IgD-negative memory B cell (primary cell): ENCODE measurements at regions not wholly inside any gene's neighbourhood (a gene's known extent, or its start where the extent isn't known, plus 50 kb on each side); places are given as distances from the start of the nearest gene placed in this dataset.

Source experiments
- H3K27ac Mint-ChIP-seq, 3 donors: one replicate each; pipeline ENCODE4 v1.8.0; 2020 to 2022; ENCODE audit warnings: mild to moderate bottlenecking in 3 of 3, mixed read lengths in 3 of 3, moderate library complexity in 1 of 3
- H3K27me3 Mint-ChIP-seq: one replicate; pipeline ENCODE4 v1.8.0; 2021; ENCODE audit warnings: mixed read lengths
- H3K36me3 Mint-ChIP-seq: one replicate; pipeline ENCODE4 v1.8.0; 2020; ENCODE audit warnings: mild to moderate bottlenecking, mixed read lengths
- H3K4me1 Mint-ChIP-seq, 3 donors: one replicate each; pipeline ENCODE4 v1.8.0; 2020 to 2022; ENCODE audit warnings: mixed read lengths in 3 of 3, mild to moderate bottlenecking in 1 of 3
- H3K4me3 Mint-ChIP-seq, 4 donors: one replicate each; pipeline ENCODE4 v1.8.0; 2020 to 2022; ENCODE audit warnings: mild to moderate bottlenecking in 4 of 4, mixed read lengths in 4 of 4, moderate library complexity in 3 of 4
- H3K9me3 Mint-ChIP-seq, 3 donors: one replicate each; pipeline ENCODE4 v1.8.0; 2020 to 2021; ENCODE audit warnings: mixed read lengths in 3 of 3, mild to moderate bottlenecking in 1 of 3

GRCh38 chr3:182392182-182392937, 400.9 kb upstream of the ATP11B start:
- no peaks in the 10 kb centered on the region for H3K4me1 Mint-ChIP-seq
- peaks cover 3% of the 10 kb centered on the region for H3K36me3 Mint-ChIP-seq
- no peak overlapping the region for H3K4me3 Mint-ChIP-seq
- no peaks in the 10 kb centered on the region for H3K27me3 Mint-ChIP-seq
- no peaks in the 10 kb centered on the region for H3K9me3 Mint-ChIP-seq
- no peak overlapping the region for H3K27ac Mint-ChIP-seq

DNA sequence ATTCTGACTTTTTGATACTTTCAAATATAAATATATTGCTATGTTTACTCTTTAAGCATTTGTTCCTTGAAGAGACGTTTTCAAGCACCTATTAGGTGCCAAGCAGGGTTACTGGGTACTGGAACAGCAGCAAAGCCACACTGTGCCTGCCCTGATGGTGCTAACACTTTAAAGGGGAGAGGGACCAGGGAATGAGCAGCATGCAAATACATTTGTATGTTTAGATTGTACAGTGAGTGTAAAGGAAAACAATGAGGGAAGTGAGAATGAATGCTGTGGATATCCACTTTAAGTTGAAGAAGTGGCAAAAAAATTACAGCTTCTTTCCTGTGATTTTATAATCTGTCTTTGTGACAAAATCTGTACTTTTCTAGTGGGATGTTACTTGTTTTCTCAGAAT, 400.2 kb upstream of the ATP11B start:
- no peaks in the 10 kb centered on the region for H3K27me3 Mint-ChIP-seq
- H3K9me3 Mint-ChIP-seq, result no peaks in the 10 kb centered on the region
- peaks cover 3% of the 10 kb centered on the region for H3K36me3 Mint-ChIP-seq
- no peak overlapping the region for H3K27ac Mint-ChIP-seq
- no peaks in the 10 kb centered on the region for H3K4me1 Mint-ChIP-seq
- H3K4me3 Mint-ChIP-seq, result no peak overlapping the region

GRCh38 chr3:182393830-182394367, 399.4 kb upstream of the ATP11B start:
- no peaks in the 10 kb centered on the region for H3K9me3 Mint-ChIP-seq

DNA sequence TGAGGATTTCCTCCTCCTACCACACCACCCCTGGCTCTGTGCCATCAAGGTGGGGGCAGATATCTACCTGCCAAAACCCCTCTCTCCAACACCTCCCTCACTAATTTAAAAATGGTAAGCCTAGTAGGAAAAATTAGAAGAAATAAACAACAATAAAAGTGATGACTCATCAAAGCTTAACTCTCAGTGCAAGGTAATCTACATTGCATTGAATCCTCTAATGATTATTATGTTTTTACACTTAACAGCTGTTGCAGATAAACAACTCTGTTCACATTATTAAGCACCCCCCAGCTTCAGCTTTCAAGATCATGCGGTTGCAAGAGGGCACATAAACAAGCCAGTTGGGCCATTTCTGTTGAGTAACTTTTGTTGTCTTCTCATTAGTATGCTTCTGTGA, 396.1 kb upstream of the ATP11B start:
- Mint-ChIP-seq H3K36me3 (no peaks in the 10 kb centered on the region), H3K27me3 (peaks cover 1% of the 10 kb centered on the region), H3K9me3 (peaks cover 0 to 3% (median 0%) of the 10 kb centered on the region in 3 donors), H3K4me1 (no peaks in the 10 kb centered on the region), H3K27ac (no peak overlapping the region), H3K4me3 (no peak overlapping the region)

More at GRCh38 chr3:182393830-182394367, 399.4 kb upstream of the ATP11B start:
- no peak overlapping the region for H3K4me3 Mint-ChIP-seq
- H3K4me1 Mint-ChIP-seq, result no peaks in the 10 kb centered on the region
- H3K27me3 Mint-ChIP-seq, result peaks cover under 1% of the 10 kb centered on the region
- H3K27ac Mint-ChIP-seq, result no peak overlapping the region
- peaks cover under 1% of the 10 kb centered on the region for H3K36me3 Mint-ChIP-seq

GRCh38 chr3:182399978-182400737, 393.1 kb upstream of the ATP11B start:
- no peak overlapping the region for H3K27ac Mint-ChIP-seq
- H3K9me3 Mint-ChIP-seq, result peaks cover 0 to 4% (median 0%) of the 10 kb centered on the region in 3 donors
- no peaks in the 10 kb centered on the region for H3K4me1 Mint-ChIP-seq
- no peaks in the 10 kb centered on the region for H3K36me3 Mint-ChIP-seq
- H3K27me3 Mint-ChIP-seq, result peaks cover 1% of the 10 kb centered on the region
- no peak overlapping the region for H3K4me3 Mint-ChIP-seq

- Mint-ChIP-seq H3K27me3 (peaks cover 3% of the 10 kb centered on the region), H3K36me3 (no peaks in the 10 kb centered on the region)
Observed at GRCh38 chr3:182400838-182401237, 392.5 kb upstream of the ATP11B start.

GRCh38 chr3:182404031-182404430, 389.3 kb upstream of the ATP11B start:
- Mint-ChIP-seq H3K27me3 (peaks cover 2% of the 10 kb centered on the region), H3K4me3 (no peak overlapping the region), H3K4me1 (no peaks in the 10 kb centered on the region), H3K36me3 (no peaks in the 10 kb centered on the region), H3K27ac (no peak overlapping the region), H3K9me3 (peaks cover 0 to 4% (median 0%) of the 10 kb centered on the region in 3 donors)

More at GRCh38 chr3:182400838-182401237, 392.5 kb upstream of the ATP11B start:
- Mint-ChIP-seq H3K27ac (no peak overlapping the region), H3K4me3 (no peak overlapping the region), H3K9me3 (peaks cover 0 to 4% (median 0%) of the 10 kb centered on the region in 3 donors), H3K4me1 (no peaks in the 10 kb centered on the region)

GRCh38 chr3:182405759-182406158, 387.5 kb upstream of the ATP11B start:
- no peak overlapping the region for H3K27ac Mint-ChIP-seq
- no peaks in the 10 kb centered on the region for H3K4me1 Mint-ChIP-seq
- no peak overlapping the region for H3K4me3 Mint-ChIP-seq
- H3K27me3 Mint-ChIP-seq, result peaks cover 2% of the 10 kb centered on the region
- H3K36me3 Mint-ChIP-seq, result no peaks in the 10 kb centered on the region
- peaks cover 0 to 4% (median 0%) of the 10 kb centered on the region in 3 donors for H3K9me3 Mint-ChIP-seq

- Mint-ChIP-seq H3K27me3 (peaks cover 2% of the 10 kb centered on the region), H3K9me3 (peaks cover 0 to 4% (median 0%) of the 10 kb centered on the region in 3 donors), H3K27ac (no peak overlapping the region), H3K4me1 (no peaks in the 10 kb centered on the region), H3K36me3 (no peaks in the 10 kb centered on the region), H3K4me3 (no peak overlapping the region)
Observed at GRCh38 chr3:182406786-182407185, 386.5 kb upstream of the ATP11B start.

DNA sequence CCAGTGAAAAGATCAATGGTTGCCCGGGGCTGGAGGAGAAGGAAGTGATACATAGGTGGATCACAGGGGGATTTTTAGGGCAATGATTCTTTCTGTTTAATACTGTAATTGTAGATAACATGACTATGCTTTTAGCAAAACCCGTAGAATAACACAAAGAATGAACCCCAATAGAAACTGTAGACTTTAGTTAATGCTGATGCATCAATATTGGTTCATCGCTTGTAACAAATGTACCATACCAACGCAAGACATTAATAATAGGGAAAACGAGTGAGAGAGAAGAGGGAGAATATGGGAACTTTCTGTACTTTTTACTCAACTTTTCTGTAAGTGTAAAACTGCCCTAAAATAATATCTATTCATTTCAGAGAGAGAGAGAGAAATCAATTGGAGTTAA, 383.3 kb upstream of the ATP11B start:
- Mint-ChIP-seq H3K27me3 (peaks cover 4% of the 10 kb centered on the region), H3K9me3 (no peaks in the 10 kb centered on the region), H3K4me1 (no peaks in the 10 kb centered on the region), H3K4me3 (no peak overlapping the region), H3K27ac (no peak overlapping the region), H3K36me3 (no peaks in the 10 kb centered on the region)

DNA sequence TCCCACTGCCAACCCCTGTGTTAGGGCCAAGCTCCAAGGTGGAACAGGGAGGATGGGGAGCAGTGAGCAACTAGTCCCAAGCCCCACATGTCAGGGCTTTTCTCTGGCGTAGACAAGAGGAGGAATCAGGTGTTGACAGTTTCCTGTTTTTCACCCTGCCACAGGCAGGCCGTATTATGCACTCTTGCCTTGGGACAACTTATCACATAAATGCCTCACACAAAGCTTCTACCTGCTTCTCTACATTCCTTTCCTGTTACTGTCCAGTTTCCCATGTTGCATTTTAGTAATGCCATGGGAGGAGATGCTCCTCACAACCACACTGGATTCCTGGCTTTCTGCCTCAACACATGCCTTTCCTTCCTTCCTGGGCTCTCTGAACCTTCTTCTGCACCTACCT, 381.2 kb upstream of the ATP11B start:
- no peaks in the 10 kb centered on the region for H3K36me3 Mint-ChIP-seq
- H3K9me3 Mint-ChIP-seq, result peaks cover 0 to under 1% (median 0%) of the 10 kb centered on the region in 3 donors
- no peak overlapping the region for H3K27ac Mint-ChIP-seq
- no peaks in the 10 kb centered on the region for H3K4me1 Mint-ChIP-seq
- no peak overlapping the region for H3K4me3 Mint-ChIP-seq
- peaks cover 2% of the 10 kb centered on the region for H3K27me3 Mint-ChIP-seq

DNA sequence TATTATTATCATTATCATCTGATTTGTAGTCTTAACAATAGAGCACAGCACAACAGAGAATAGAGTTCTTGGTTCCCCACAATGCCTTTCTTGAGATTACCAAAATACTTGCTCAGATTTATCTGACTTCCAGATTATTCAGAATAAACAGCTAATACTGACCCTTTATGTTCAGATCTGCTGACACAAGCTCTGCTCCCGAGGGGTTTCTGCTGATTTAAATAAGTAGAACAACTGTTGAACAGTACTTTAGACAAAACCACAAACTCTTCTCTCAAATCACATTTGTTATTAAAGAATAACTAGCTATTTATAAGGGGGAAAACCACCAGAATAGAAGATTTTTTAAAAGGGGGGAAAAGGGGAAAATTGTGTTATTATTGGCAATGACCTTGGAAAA, 380.2 kb upstream of the ATP11B start:
- H3K4me3 Mint-ChIP-seq, result no peak overlapping the region
- H3K27ac Mint-ChIP-seq, result no peak overlapping the region
- peaks cover 2% of the 10 kb centered on the region for H3K27me3 Mint-ChIP-seq
- no peaks in the 10 kb centered on the region for H3K4me1 Mint-ChIP-seq
- H3K36me3 Mint-ChIP-seq, result no peaks in the 10 kb centered on the region
- peaks cover 0 to 3% (median 0%) of the 10 kb centered on the region in 3 donors for H3K9me3 Mint-ChIP-seq

DNA sequence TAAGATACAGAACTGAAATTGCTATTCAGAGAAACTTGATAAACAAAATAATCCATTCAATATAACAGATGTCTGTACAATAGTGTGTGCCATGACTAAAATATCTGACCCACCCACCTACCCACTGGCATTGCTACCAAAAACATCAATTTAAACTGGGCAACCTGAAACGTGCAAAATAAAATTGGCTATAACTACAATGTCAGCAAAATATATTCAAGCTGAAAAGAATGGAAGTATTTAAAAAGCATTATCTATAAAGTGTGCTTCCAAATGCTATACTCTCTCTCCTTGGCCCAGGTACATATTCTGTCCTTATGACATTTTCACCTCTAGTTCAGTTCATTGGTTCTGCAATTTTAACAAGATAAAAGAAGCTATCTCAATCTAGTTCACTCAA, 379.6 kb upstream of the ATP11B start:
- Mint-ChIP-seq H3K4me3 (no peak overlapping the region), H3K4me1 (no peaks in the 10 kb centered on the region), H3K27ac (no peak overlapping the region), H3K9me3 (peaks cover 0 to 3% (median 0%) of the 10 kb centered on the region in 3 donors), H3K36me3 (no peaks in the 10 kb centered on the region), H3K27me3 (peaks cover 2% of the 10 kb centered on the region)

DNA sequence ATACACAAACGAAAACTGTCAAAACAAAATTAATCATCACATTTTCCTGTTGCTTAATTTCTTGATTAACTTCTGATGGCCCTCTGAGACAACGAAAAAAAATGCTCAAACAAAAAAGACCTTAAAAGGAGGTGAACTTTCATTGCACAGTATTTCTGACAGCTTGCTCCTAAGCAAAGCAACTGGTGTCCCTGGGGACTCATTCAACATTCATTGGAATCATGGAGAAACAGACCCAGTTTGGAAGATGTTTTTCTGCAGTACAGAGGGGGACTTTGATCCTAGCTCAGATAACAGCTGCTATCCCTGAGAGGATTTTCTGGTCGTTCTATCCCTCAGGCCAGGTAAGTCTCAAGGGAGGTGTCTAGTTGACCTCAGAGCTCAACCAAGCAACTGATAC, 378.7 kb upstream of the ATP11B start:
- H3K27ac Mint-ChIP-seq, result no peak overlapping the region
- peaks cover 0 to 3% (median 0%) of the 10 kb centered on the region in 3 donors for H3K9me3 Mint-ChIP-seq
- H3K4me3 Mint-ChIP-seq, result no peak overlapping the region
- no peaks in the 10 kb centered on the region for H3K4me1 Mint-ChIP-seq
- peaks cover 2% of the 10 kb centered on the region for H3K27me3 Mint-ChIP-seq
- H3K36me3 Mint-ChIP-seq, result no peaks in the 10 kb centered on the region

- Mint-ChIP-seq H3K27me3 (peaks cover 4% of the 10 kb centered on the region), H3K4me1 (no peaks in the 10 kb centered on the region), H3K27ac (no peak overlapping the region), H3K36me3 (no peaks in the 10 kb centered on the region), H3K4me3 (no peak overlapping the region), H3K9me3 (peaks cover 0 to 3% (median 0%) of the 10 kb centered on the region in 3 donors)
Observed at GRCh38 chr3:182420741-182421140, 372.6 kb upstream of the ATP11B start.
